COLO829 (cell line): ENCODE measurements at regions not wholly inside any gene's neighbourhood (a gene's known extent, or its start where the extent isn't known, plus 50 kb on each side); places are given as distances from the start of the nearest gene placed in this dataset.

Experiments
- DNase-seq: peaks from one replicate; pipeline ENCODE4 v3.0.0; 2012; ENCODE audit warnings: low spot score

DNA sequence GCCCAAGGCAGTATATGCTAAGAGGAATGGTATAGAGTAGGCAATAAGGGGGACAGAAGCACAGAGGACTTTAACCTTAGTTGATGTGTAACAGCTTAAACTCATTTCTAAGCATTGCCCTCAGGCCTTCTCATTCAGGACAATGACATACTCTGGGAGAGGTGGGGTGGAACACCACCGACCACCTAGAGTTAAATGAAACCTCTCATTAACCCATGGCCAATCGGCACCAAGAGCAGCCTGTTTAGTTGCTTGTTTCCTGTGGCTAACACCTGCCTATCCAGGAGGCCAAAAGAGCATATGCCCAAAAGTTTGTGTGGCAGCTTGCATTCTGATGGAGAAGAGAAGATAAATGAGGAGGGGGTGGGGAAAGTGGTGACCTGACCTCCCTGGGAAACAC, 50.0 kb downstream of the PABIR2 start:
- DNase-seq: no peak

DNA sequence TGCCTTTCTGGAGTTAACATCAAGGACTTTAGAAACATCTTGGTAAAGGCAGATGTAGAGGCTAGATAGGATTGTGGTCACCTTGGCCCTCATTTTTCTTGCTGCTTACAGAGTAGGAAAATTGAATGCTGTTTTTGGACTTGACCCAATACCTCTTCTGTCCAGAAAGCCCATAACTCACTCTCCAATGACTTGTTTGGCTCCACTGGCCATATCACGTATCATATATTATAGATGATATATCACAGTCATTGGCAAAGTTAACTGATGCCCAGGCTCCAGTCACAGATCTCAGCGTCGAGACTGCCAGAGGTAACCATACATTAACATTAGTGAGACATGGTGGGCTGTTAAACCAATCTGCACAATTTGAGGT, 50.6 kb downstream of the PABIR2 start:
- no peak for DNase-seq

DNA sequence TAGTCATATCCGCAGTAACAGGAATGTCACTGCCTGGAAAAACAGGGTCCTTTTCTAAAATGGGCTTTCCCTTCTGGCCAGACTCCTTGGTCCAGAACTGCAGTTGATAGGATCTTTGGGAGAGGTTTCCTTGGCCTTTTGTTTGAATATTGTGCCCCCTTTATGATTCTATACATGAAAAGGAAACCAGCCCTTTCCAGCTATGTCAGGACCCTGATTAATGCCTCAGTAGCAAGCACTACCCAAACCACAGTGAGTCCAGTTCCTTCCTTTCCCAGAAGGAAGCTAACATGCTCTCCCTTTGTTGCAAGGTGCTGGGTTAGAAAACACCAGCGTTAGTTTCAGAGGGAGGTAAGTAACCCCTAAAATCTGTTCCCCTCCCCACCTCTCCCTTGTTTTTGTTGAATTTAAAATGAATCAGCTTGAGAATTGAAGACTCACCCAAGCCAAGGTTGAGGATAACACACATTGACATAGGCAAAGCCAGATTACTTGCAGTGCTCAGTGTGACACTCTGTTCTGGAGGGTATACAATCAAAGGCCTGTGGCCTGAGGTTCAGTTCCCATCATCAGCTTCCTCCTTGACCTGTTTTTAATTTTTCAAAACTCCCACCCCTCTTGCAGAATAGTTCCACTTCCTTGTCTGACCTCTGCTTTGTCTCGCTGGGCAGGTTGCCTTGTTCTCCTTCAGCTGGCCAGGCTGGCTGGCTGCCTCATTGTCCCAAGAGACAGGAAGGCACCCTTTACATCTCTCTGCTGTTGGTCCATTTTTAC, 51.2 kb downstream of the PABIR2 start:
- no peak for DNase-seq

DNA sequence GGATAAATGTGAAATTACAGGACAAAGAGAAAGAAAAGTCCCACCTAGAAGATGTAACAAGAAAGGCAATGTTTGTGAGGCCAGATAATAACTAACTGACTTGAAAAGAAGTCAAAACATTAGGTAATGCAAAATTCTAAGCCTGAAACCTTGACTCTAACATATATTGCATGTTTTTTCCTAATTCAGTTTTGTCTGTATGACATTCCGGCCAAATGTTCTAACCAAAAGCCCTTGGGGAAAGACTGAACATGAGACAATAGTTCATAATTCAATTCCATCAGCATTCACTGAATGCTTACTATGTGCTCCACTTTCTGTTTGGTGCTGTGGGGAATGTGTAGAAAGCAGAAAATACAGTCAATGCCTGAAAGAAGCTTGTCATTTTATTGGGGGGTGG, 53.9 kb downstream of the PABIR2 start:
- DNase-seq: no peak

DNA sequence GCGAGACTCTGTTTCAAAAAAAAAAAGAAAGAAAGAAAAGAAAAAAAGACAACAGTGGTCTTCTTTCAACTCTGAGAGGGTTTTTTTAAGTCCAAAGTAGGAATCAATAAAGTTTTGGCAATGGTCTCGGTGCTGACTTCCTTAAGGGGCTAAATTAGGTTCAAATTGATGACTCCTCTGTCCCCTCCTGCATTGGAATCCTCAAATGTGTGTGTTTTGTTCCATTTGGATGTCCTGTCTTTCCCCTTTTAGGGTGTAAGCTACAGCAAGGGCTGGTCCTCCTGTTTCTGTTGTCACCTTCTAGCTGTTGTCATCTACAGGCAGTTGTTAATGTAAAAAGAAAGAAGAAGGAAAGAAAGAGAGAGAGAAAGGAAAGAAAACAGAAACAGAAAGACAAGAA, 54.4 kb downstream of the PABIR2 start:
- DNase-seq: no peak

DNA sequence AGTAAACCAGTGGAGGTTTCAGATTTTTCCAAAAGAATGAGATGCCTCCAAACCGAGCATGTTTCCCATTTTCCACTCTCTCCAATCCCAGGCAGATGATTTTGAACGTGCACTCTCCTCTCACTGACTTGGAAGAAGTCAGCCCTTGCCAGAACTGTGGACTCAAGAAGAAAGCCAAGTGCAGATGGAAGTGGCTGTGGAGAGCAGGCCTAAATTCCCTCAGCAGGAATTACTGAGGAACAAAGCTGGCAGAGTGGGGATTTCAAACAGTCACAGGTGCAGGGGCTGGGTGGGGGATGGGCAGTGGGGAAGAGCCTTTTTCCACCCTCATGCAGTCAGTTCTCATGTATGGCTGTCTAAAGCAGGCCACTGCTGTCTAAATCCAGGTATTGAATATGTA, 55.3 kb downstream of the PABIR2 start:
- DNase-seq: no peak

DNA sequence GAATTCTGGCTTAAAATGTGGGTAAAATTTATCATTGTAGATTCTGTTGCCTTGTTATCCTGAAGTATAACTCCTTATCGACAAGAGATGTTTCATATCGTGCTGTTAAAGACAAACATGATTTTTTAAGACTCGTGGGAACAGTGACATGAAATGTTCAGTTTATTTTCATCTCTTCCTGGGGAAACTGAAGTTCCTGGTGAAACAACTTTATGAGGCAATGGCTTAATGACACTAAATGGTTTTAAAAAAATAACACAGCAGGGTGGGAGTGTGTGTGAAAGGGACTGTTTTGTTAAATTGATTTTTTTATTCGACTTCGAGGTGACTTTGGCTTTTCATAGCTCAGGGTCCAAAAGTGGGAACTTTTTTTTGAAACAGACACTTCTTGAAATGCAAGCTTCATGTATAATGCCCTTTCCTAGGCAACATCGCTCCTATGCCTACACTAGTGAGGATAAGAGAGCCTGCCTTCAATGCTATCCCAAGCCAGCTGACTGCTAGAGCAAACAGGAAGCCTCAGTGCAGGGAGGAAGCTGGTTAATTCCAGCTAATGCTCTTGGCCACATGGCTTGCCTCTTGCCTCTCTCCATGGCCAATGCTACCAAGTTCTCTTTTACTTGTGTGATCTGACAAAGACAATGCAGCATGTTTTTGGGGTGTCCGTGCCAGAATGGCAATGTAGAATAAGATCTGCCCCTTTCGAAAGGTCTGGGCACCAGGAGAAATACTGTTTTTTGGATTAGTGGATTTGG, 57.8 kb downstream of the PABIR2 start:
- DNase-seq: no peak

DNA sequence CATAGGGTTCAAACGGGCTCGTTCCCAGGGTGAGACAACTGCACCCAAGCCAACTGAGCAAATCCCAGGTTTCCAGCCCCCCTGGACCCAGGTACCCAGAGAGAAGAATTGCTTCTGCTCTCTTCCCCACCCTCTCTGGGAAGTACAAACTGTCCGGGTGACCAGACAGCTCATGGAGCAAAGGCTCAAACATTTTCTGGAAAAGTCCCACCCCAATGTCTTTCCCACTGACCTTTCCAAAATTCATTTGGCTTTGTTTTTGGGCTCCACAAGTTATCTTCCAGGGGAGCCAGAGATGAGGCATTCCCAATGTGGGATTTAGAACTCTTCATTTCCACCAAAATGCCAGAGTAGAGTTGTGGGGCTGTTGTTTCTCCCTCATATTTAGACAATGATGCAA, 58.6 kb downstream of the PABIR2 start:
- no peak for DNase-seq

DNA sequence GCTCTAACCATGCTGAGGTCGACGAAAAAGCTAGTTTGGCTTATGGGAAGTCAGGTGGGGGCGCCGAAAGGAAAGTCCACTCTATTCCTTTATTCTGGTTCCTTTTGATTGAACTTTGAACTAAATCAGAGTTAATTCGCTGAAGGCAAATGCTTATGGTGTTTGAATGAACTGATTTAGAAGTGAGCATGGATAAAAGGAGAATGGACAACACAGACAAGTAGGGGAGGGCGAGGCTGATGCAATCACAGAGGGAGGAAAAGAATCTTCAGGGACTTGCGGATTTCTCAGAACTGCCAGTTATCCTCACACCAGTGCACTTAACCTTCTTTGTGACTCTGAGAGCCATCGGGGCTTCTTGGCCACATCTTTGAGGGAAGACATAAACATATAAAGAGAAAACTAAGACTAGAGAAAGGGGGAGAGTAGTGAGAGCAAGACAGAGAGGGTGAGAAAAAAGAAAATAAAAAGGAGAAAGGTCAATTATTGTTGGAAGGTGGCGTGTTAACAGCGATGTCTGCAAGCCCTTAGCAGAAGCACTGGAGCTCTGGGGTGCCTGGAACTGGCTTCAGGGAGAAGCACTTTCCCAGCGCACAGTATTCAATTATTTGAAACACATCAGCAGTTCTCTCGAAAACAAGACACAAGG, 59.2 kb downstream of the PABIR2 start:
- DNase-seq: no peak

DNA sequence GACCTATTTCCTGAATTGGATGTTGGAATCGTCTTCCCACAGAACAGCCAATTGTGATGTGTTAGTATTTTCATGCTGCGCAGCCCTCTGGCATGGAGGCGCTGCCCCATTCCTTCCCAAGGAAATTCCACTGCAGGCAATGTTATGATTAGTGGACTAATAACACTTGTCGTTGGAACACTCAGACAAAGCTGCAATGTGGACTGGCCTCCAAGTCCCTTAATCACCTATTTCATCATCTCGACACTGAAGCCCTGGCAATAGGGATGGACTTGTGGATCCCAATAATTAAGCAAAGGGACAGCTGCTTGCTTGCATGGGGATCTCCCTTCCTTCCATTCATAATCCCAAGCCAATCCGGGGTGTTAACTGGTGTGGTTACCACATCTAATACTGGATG, 59.9 kb downstream of the PABIR2 start:
- DNase-seq: no peak

DNA sequence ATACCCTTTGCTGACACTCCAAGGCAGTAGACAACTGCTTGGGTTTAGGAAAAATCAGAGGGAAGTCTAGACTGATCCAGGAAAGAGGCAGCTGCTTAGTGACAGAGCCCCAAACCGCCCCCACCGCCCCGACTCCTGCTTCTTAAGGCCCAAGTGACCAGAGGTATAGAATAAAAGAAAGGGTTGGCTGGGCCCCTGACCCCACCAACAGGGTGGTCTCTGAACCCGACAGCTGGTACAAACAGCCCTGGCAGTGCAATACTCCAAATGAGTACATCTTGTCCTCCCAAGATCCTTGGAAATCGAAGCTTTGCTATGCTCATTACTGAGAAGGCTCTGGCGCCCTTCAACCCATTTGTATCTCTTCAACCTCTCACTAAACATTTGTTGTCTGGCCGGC, 60.6 kb downstream of the PABIR2 start:
- DNase-seq: no peak

DNA sequence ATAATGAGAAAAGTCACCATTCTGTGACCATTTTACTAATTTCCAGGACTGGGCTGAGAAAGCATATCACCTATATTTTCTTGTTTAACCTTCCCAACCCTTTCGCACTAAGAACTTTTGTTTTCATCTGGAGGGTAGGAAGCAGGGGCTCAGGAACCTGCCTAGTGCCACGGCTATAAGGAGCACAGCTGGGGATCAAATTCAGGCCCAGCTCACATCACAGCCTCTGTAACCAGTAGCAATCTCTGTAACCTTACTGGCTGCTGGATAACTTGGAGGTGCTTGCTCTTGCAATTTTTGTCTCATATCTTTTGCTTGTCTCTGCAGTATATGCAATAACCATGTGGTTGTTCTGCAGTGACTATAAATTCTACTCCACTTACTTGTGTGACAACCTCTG, 62.0 kb downstream of the PABIR2 start:
- DNase-seq: no peak

DNA sequence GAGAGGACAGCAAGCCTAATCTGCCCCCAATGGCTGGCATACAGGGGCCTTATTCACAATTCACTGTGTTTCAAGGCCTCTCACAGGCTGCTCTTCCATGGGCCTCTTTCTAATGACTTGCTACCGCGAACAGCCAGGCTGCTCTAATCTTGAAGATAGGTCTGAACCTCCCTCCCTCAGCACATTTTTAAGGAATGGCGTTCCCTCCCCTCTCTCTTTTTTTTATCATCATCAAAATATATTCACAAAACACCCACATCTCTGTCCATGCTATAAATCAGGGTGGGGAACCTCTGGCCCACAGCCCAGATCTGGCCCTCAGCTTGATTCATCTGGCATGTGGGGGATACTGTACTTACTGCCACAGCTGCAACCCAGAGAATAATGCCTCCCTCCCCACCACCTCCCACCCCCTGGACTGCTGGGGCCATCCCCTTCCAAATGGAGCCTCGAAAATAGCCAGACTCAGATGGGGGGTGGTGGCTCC, 62.5 kb downstream of the PABIR2 start:
- DNase-seq: no peak

DNA sequence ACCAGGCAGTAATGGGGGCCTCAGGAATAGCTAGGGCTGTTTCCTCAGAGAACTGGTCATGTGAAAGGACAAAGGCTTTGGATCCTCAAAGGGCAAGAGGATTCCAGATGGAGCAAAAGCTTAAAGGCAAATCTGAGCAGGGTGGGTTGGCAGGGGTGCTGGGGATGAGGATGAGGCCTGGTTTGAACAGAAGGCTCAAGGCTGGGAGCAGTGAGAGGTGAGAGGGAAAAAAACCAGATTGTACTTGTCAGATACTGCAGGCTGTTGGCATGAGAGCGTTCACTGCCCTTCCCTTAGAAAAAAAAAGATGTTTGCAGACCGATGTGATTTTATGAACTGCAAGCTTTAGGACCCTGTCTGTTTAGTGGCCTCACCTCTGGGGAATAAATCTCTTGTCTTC, 63.4 kb downstream of the PABIR2 start:
- DNase-seq: no peak

DNA sequence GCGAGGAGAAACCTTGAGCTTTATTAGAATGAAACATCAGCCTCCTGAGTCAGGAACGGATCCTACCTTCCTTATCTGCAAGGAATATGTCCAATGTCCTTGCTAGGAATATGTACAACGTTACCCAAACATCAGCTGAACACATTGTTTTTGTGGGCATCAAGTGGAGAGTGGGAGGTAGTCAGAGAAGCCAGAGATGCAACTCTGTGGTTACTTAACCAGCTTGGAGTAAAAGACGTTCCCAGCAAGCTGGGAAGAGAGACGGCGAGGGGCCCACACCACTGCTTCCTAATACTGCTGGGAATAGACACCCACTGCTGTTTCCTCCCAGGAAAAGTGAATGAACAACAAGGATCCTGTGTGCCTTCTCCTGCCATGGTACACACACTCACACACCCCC, 64.3 kb downstream of the PABIR2 start:
- DNase-seq: peak; percentile 14

DNA sequence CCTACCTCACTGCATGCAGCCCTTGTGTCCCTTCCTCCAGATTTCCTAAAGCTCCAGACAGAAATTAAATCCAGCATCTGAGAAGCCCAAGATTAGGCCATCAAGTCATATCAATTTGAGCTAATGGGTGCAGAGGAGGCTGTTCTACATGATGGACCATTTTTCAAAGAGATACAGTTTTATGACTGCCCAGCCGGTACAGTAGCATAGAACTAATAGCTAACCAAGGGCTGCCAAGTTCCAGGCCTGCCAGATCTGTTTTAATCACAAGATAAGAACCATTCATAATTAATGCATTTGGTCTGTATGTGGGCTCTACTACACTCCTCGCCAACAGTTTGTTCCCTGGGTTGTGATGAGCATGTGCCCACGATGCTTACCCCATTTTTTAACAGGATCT, 64.9 kb downstream of the PABIR2 start:
- no peak for DNase-seq

DNA sequence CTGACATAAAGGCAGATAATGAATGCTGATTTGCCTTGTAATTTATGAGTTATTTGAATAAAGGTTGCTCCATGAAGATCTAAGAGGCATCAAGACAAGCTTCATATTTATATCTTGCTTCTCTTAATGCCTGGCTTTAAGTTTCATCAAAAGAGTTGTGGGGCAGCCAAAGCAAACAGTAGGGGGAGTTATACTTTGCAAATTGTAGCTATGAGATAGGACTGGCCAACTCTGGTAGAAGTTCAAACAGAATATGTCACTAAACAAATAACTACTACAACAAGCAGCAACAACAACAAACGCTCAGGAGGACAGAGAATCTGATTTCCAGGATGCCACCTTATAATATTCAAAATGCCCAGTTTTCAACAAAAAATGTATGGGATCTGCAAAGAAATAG, 69.1 kb upstream of the PLAC1 start:
- no peak for DNase-seq

DNA sequence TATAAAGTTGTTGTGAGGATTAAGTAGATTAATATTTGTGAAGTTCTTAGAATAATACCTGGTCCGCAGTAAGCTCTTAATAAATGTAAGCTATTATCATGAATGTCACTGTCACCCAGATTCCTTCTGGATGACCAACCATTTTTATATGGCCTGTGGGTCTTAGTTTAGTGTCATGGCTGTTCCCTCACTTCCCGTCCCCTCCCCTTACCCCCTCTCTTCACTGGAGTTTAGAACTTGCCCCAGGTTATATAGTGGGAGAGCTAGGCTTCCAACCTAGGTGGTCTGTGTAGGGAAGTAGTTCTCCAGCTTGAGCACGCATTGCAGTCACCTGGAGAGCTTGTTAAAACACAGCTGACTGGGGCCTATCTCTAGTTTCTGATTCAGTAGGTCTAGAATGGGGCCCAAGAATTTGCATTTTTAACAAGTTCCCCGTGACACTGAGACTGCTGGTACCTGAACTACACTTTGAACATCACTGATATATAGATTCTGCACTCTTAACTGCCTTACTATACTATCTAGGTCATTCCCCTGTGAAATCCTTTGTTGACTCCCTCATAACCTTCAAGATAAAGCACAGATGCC, 66.9 kb upstream of the PLAC1 start:
- DNase-seq: no peak

DNA sequence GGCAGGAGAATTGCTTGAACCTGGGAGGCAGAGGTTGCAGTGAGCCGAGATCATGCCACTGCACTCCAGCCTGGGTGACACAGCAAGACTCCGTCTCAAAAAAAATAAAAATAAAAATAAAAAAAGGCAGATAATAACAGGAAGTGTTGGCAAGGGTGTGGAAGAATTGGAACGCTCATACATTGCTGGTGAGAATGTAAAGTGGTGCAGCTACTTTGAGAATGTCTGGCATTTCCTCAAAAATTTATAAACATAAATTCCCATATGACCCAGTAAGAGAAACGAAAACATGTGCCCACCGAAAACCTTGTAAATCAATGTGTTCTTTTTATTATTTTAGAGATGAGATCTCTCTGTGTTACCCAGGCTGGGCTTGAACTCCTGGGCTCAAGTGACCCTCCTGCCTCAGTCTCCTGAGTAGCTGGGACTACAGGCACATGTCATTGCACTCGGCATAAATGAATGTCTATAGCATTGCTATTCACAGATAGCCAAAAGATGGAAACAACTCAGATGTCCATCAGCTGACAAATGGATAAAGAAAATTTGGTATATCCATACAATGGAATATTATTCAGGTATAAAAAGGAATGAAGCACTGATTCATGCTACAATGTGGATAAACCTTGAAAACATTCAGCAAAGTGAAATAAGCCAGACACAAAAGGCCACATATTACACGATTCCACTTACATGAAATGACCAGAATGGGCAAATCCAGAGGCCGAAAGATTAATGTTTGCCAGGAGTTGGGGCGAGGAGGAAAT, 63.7 kb upstream of the PLAC1 start:
- no peak for DNase-seq

DNA sequence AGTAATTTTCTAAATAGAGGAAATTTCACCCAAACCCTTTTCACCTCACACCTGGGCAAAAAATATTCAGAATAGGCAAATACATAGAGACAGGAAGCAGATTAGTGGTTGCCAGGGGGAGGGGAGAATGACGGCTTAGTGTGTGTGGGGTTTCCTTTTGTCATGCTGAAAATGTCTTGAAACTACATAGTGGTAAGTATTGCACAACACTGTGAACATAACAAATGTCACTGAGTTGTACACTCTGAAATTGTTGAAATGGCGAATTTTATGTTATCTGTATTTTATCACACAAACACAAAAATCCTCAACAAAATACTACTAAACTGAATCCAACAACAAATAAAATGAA, 60.7 kb upstream of the PLAC1 start:
- DNase-seq: no peak

DNA sequence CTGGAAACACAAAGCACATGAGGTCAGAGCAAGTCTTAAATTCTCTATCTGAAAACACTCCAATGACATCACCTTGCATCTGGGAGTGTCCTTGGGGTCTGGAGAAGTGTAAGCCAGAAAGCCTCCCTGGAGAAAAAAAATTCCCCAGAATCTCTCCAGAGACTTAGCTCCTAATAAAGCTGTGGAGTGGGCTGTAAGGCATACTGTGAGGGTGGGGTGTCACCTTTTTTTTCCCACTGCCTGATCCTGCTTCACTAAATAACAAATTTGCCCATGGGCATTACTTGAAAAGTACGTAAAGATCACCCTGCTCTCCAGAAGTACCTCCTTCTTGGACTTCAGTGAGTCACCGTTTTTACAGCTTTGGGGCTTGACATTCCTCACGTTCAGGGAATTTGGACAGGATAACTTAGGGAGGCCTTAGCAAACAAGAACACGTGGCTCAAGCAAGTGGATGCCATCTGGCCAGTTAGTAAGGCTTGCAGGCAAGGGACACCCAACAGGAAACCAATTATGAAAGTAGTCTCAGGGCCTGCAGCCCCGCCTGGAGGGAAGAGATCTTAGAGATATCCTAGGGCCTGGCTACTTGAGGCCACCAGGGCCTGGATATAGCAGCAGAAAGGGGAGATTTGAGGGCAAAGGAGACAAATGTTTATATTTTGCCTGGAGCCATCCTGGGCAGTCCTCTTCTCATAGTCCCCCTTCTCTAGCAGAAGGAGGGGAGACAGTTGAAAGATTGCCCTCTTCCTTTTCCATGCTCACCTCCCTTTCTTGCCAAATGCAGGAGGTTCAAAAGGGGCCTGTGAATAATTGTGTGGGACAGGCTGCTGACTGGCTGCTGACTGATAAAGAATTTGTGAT, 60.1 kb upstream of the PLAC1 start:
- peak; percentile 35 for DNase-seq
